Right cardiac atrium (tissue), 5 donors: ENCODE measurements at regions not wholly inside any gene's neighbourhood (a gene's known extent, or its start where the extent isn't known, plus 50 kb on each side); places are given as distances from the start of the nearest gene placed in this dataset.

Experiments used
- ATAC-seq, 2 donors: fragments of 200-7000 bp; cut with Tn5 transposase; one replicate each; pipeline versions ENCODE4 v1.8.0 to v1.9.1; 2020; ENCODE audit warnings: moderate library complexity in 2 of 2, mild to moderate bottlenecking in 1 of 2
- DNase-seq, 3 donors: peaks; one replicate each; pipeline ENCODE4 v3.0.0-alpha.2; 2020
- H3K27ac ChIP-seq: one replicate; pipeline ENCODE4 v1.5.1; 2013; ENCODE audit warnings: mild to moderate bottlenecking, low read length, control low read depth, moderate library complexity
- H3K27me3 ChIP-seq: one replicate; pipeline ENCODE4 v1.6.1; 2013; ENCODE audit not compliant: control insufficient read depth, insufficient read depth
- H3K4me1 ChIP-seq: one replicate; pipeline ENCODE4 v1.6.1; 2013; ENCODE audit warnings: low read length; ENCODE audit not compliant: control insufficient read depth, insufficient read depth
- H3K4me3 ChIP-seq: one replicate; pipeline ENCODE4 v1.5.1; 2013; ENCODE audit warnings: low read length, control low read depth
- H3K9me3 ChIP-seq: one replicate; pipeline ENCODE4 v1.6.1; 2013; ENCODE audit warnings: low read length; ENCODE audit not compliant: control insufficient read depth
- WGBS: extraction: QIAGEN DNeasy Blood & Tissue Kit; methylation state at CpG from one replicate; pipeline ENCODE4 v1.1.7; 2013; 5-methylcytosine and 5-hydroxymethylcytosine counted together
- intact Hi-C, 4 donors: fragments of 100-400 bp; cut with DNase I; formaldehyde crosslinking; loops; one replicate each; pipeline versions ENCODE4 v1.11.0 to v1.14.0; 2022 to 2023
- donor health status: healthy with polysubstance abuse.
- donor health status: DM: no; HTN: yes; CAD: no.
- donor health status: DM: no; HTN: no; CAD: no.
- donor health status: DM: no; HTN: yes; CAD: no; lungs with severe emphysema.
- donor health status: DM: yes; HTN: yes; CAD: no.

- H3K9me3 ChIP-seq: no peaks in the 10 kb centered on the region
- ATAC-seq (no peak), DNase-seq (no peak)
- 82% methylated on average over 12 of the region's 12 CpGs for WGBS
- H3K27ac ChIP-seq: no peak overlapping the region
- H3K27me3 ChIP-seq: no peaks in the 10 kb centered on the region
- no peak overlapping the region for H3K4me3 ChIP-seq
- intact Hi-C loops: no loop called here
- H3K4me1 ChIP-seq: no peaks in the 10 kb centered on the region
Observed at GRCh38 chr10:28913436-28914237, 236.3 kb downstream of the BAMBI start.

- intact Hi-C loops: no loop called here
- H3K4me3 ChIP-seq: no peak overlapping the region
- DNase-seq: no peak
- H3K4me1 ChIP-seq: no peaks in the 10 kb centered on the region
- no peak for ATAC-seq
- no peak overlapping the region for H3K27ac ChIP-seq
- 57% methylated on average over 3 of the region's 3 CpGs for WGBS
- H3K9me3 ChIP-seq: no peaks in the 10 kb centered on the region
- H3K27me3 ChIP-seq: no peaks in the 10 kb centered on the region
Observed at GRCh38 chr10:28914701-28915100, 237.4 kb downstream of the BAMBI start.

- DNase-seq (no peak), ATAC-seq (no peak)
- WGBS: 69% methylated on average over 9 of the region's 9 CpGs
- Histone ChIP-seq H3K9me3 (no peaks in the 10 kb centered on the region), H3K27me3 (no peaks in the 10 kb centered on the region), H3K27ac (no peak overlapping the region), H3K4me3 (no peak overlapping the region), H3K4me1 (no peaks in the 10 kb centered on the region)
- intact Hi-C loops: no loop called here
Observed at GRCh38 chr10:28915989-28916588, 238.8 kb downstream of the BAMBI start.

GRCh38 chr10:28920091-28920490 lies 242.8 kb downstream of the BAMBI start:
- Histone ChIP-seq H3K4me1 (no peaks in the 10 kb centered on the region), H3K27ac (no peak overlapping the region), H3K9me3 (no peaks in the 10 kb centered on the region), H3K27me3 (no peaks in the 10 kb centered on the region), H3K4me3 (no peak overlapping the region)
- intact Hi-C loops: no loop called here
- 92% methylated on average over 3 of the region's 3 CpGs for WGBS
- no peak for DNase-seq
- ATAC-seq: no peak

GRCh38 chr10:28922127-28922526 lies 244.8 kb downstream of the BAMBI start:
- DNase-seq (no peak), ATAC-seq (no peak)
- H3K9me3 ChIP-seq: no peaks in the 10 kb centered on the region
- no peaks in the 10 kb centered on the region for H3K4me1 ChIP-seq
- no peak overlapping the region for H3K27ac ChIP-seq
- H3K27me3 ChIP-seq: no peaks in the 10 kb centered on the region
- H3K4me3 ChIP-seq: no peak overlapping the region
- 93% methylated on average over 2 of the region's 2 CpGs for WGBS
- intact Hi-C loops: no loop called here

GRCh38 chr10:28922861-28923260 lies 245.5 kb downstream of the BAMBI start:
- H3K27me3 ChIP-seq: no peaks in the 10 kb centered on the region
- no peak for DNase-seq
- ATAC-seq: no peak
- H3K4me1 ChIP-seq: no peaks in the 10 kb centered on the region
- H3K9me3 ChIP-seq: no peaks in the 10 kb centered on the region
- no peak overlapping the region for H3K4me3 ChIP-seq
- 95% methylated on average over 2 of the region's 2 CpGs for WGBS
- intact Hi-C loops: no loop called here
- H3K27ac ChIP-seq: no peak overlapping the region

GRCh38 chr10:28924717-28925116 lies 247.4 kb downstream of the BAMBI start:
- H3K9me3 ChIP-seq: no peaks in the 10 kb centered on the region
- intact Hi-C loops: no loop called here
- H3K4me3 ChIP-seq: no peak overlapping the region
- no peak overlapping the region for H3K27ac ChIP-seq
- ATAC-seq (peak in 1 of 2 donors; percentile 13), DNase-seq (no peak)
- no peaks in the 10 kb centered on the region for H3K4me1 ChIP-seq
- H3K27me3 ChIP-seq: no peaks in the 10 kb centered on the region
- 65% methylated on average over 10 of the region's 10 CpGs for WGBS

GRCh38 chr10:28925121-28925663 lies 247.9 kb downstream of the BAMBI start:
- ATAC-seq: peak; percentile 90 to 92
- DNase-seq: peak; percentile 72 to 90 (median 88)
- Histone ChIP-seq H3K4me1 (no peaks in the 10 kb centered on the region), H3K27ac (no peak overlapping the region), H3K9me3 (no peaks in the 10 kb centered on the region), H3K27me3 (no peaks in the 10 kb centered on the region), H3K4me3 (no peak overlapping the region)
- intact Hi-C loops: no loop called here
- 19% methylated on average over 32 of the region's 32 CpGs for WGBS

GRCh38 chr10:28926932-28927331 lies 249.6 kb downstream of the BAMBI start:
- DNase-seq (no peak), ATAC-seq (no peak)
- Histone ChIP-seq H3K4me1 (peaks cover 2% of the 10 kb centered on the region), H3K27ac (no peak overlapping the region), H3K27me3 (no peaks in the 10 kb centered on the region), H3K4me3 (no peak overlapping the region), H3K9me3 (no peaks in the 10 kb centered on the region)
- 92% methylated on average over 3 of the region's 3 CpGs for WGBS
- intact Hi-C loops: no loop called here

GRCh38 chr10:28928484-28928883 lies 251.2 kb downstream of the BAMBI start:
- Histone ChIP-seq H3K4me3 (no peak overlapping the region), H3K27ac (no peak overlapping the region), H3K9me3 (no peaks in the 10 kb centered on the region), H3K4me1 (peaks cover 2% of the 10 kb centered on the region), H3K27me3 (no peaks in the 10 kb centered on the region)
- intact Hi-C loops: no loop called here
- no peak for ATAC-seq
- DNase-seq: no peak
- 86% methylated on average over 2 of the region's 2 CpGs for WGBS

GRCh38 chr10:28929942-28930341 lies 252.6 kb downstream of the BAMBI start:
- ATAC-seq (no peak), DNase-seq (no peak)
- WGBS: 93% methylated on average over 3 of the region's 3 CpGs
- H3K4me1 ChIP-seq: peaks cover 2% of the 10 kb centered on the region
- H3K4me3 ChIP-seq: no peak overlapping the region
- H3K27me3 ChIP-seq: no peaks in the 10 kb centered on the region
- intact Hi-C loops: no loop called here
- no peak overlapping the region for H3K27ac ChIP-seq
- H3K9me3 ChIP-seq: no peaks in the 10 kb centered on the region
